Tibial nerve (tissue), 4 donors: ENCODE measurements at regions not wholly inside any gene's neighbourhood (a gene's known extent, or its start where the extent isn't known, plus 50 kb on each side); places are given as distances from the start of the nearest gene placed in this dataset.

Experiments used
- DNase-seq, 2 donors: peaks; one replicate each; pipeline ENCODE4 v3.0.0-alpha.2; 2019; ENCODE audit warnings: low spot score in 2 of 2
- H3K27ac ChIP-seq, 4 donors: fragments of 200-600 bp; sonication (generic) in 3 of 4; one replicate each; pipeline ENCODE4 v1.5.1; 2017 to 2019; ENCODE audit warnings: mild to moderate bottlenecking in 1 of 4
- H3K27me3 ChIP-seq, 2 donors: fragments of 200-600 bp; sonication (generic) in 1 of 2; one replicate each; pipeline versions ENCODE4 v1.5.1 to v1.6.0; 2017 to 2019
- H3K36me3 ChIP-seq, 3 donors: fragments of 200-600 bp; sonication (generic); one replicate each; pipeline ENCODE4 v1.5.1; 2018 to 2019
- H3K4me1 ChIP-seq, 4 donors: fragments of 200-600 bp; sonication (generic) in 3 of 4; one replicate each; pipeline ENCODE4 v1.5.1; 2017 to 2019
- H3K4me3 ChIP-seq, 4 donors: fragments of 200-600 bp; sonication (generic) in 3 of 4; one replicate each; pipeline ENCODE4 v1.5.1; 2017 to 2019; ENCODE audit warnings: mild to moderate bottlenecking in 1 of 4, moderate library complexity in 1 of 4
- H3K9me3 ChIP-seq, 4 donors: fragments of 200-600 bp; sonication (generic) in 3 of 4; one replicate each; pipeline ENCODE4 v1.5.1; 2017 to 2019
- EP300 ChIP-seq, 2 donors: sonication (generic); formaldehyde crosslinking; IDR thresholded peaks; one replicate each; pipeline ENCODE4 v1.6.1; 2017; ENCODE audit warnings: antibody characterized with exemption in 2 of 2, mild to moderate bottlenecking in 1 of 2
- POLR2A ChIP-seq, 2 donors: fragments of 450-650 bp; IDR thresholded peaks; one replicate each; pipeline ENCODE4 v1.6.1; 2017; ENCODE audit warnings: antibody characterized with exemption in 2 of 2, mild to moderate bottlenecking in 2 of 2, moderate library complexity in 2 of 2
- WGBS, 2 donors: methylation state at CpG; one replicate each; pipeline ENCODE4 v1.1.5; 2018; 5-methylcytosine and 5-hydroxymethylcytosine counted together
- TF ChIP-seq, protein P1 (sequence below), 5 experiments: fragments of 200-600 bp in 3 of 5; fragments of 450-650 bp in 2 of 5; sonication (generic) in 3 of 5; IDR thresholded peaks; one replicate each; pipeline ENCODE4 v1.5.1; 2016 to 2019; ENCODE audit warnings: antibody characterized with exemption in 5 of 5, mild to moderate bottlenecking in 3 of 5, moderate library complexity in 2 of 5

DNA sequence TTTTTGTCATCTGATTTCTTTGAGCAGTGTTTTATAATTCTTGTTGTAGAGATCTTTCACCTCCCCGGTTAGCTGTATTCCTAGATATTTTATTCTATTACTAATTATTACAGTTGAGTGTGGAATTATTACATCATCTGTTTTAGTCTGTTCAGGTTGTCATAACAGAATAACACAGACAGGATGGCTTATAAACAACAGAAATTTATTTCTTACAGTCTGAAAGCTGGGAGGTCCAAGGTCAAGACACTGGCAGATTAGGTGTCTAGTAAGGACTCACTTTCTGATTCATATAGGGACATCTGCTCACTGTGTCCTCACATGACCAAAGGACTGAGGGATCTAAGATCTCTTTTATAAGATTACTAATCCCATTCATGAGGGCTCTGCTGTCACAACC is 121.3 kb upstream of the THBS1 start:
- H3K9me3 ChIP-seq: no peaks in the 10 kb centered on the region
- DNase-seq: no peak
- no peaks in the 10 kb centered on the region for H3K27me3 ChIP-seq
- WGBS, 2 donors: 65 to 66% methylated on average over 1 of the region's 1 CpG
- H3K4me3 ChIP-seq: no peak overlapping the region
- peaks cover 0 to 23% (median 9%) of the 10 kb centered on the region in 4 donors for H3K4me1 ChIP-seq
- TF ChIP-seq EP300 (IDR thresholded peaks at IDR 0.05) (no peak), POLR2A (IDR thresholded peaks at IDR 0.05) (no peak)
- TF ChIP-seq, protein P1, sequence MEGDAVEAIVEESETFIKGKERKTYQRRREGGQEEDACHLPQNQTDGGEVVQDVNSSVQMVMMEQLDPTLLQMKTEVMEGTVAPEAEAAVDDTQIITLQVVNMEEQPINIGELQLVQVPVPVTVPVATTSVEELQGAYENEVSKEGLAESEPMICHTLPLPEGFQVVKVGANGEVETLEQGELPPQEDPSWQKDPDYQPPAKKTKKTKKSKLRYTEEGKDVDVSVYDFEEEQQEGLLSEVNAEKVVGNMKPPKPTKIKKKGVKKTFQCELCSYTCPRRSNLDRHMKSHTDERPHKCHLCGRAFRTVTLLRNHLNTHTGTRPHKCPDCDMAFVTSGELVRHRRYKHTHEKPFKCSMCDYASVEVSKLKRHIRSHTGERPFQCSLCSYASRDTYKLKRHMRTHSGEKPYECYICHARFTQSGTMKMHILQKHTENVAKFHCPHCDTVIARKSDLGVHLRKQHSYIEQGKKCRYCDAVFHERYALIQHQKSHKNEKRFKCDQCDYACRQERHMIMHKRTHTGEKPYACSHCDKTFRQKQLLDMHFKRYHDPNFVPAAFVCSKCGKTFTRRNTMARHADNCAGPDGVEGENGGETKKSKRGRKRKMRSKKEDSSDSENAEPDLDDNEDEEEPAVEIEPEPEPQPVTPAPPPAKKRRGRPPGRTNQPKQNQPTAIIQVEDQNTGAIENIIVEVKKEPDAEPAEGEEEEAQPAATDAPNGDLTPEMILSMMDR (IDR thresholded peaks at IDR 0.05): no peak
- H3K36me3 ChIP-seq: no peaks in the 10 kb centered on the region
- H3K27ac ChIP-seq: no peak overlapping the region

DNA sequence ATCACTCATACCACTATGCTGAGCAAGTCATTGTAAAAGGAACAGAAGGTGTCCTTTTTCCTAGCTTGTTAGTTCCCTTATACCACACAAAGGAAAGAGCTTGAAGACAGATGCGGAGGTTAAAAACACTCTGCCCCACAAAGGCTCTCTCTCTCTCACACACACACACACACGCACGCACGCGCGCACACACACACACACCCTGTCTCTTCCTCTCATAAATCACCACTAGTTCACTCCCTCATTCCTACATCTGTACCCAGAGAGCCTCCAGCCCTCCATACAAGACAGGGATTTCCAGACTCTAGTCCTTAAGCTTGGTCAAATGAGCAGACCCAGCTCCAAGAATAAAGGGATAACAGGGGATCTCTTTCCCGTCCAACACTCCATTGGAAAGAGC is 120.1 kb upstream of the THBS1 start:
- TF ChIP-seq POLR2A (IDR thresholded peaks at IDR 0.05): no peak
- TF ChIP-seq, protein P1 (IDR thresholded peaks at IDR 0.05): no peak
- TF ChIP-seq EP300 (IDR thresholded peaks at IDR 0.05): no peak
- Histone ChIP-seq H3K36me3 (no peaks in the 10 kb centered on the region), H3K4me1 (peaks cover 0 to 14% (median 3%) of the 10 kb centered on the region in 4 donors), H3K27me3 (no peaks in the 10 kb centered on the region), H3K9me3 (no peaks in the 10 kb centered on the region), H3K4me3 (no peak overlapping the region), H3K27ac (no peak overlapping the region)
- no peak for DNase-seq
- 75 to 95% methylated on average over 7 of the region's 7 CpGs for WGBS, 2 donors

DNA sequence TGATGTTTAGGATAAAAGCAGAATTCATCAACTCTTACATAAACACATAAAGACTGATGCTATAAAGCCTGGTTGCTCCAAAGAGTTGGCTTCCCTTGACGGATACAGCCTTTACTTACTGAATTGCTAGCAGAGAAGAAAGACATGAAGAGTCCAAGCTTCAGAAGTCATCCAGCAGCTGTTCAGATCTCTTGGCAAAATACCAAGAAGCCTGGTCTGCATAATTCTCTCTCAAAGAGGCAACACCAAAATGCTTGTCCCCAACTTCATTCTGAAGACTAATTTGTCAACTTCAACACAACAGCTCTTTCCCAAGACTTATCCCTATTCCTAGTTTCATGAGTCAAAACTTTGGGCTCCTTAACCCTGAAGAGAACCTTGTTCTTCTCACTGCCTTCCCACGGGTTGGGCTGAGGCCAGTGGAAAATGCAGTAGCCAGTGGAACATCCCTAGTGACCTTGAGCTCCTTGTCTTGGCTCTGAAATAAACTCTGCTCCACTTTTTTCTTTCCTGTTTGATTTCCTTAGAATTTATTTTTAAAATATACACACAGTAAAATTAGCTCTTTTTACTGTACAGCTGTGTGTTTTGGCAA is 119.2 kb upstream of the THBS1 start:
- Histone ChIP-seq H3K9me3 (no peaks in the 10 kb centered on the region), H3K27me3 (no peaks in the 10 kb centered on the region), H3K4me3 (no peak overlapping the region), H3K36me3 (no peaks in the 10 kb centered on the region), H3K27ac (peak overlapping the region in 1 of 4 donors; percentile 32), H3K4me1 (peaks cover 0 to 21% (median 0%) of the 10 kb centered on the region in 4 donors)
- TF ChIP-seq POLR2A (IDR thresholded peaks at IDR 0.05) (no peak), EP300 (IDR thresholded peaks at IDR 0.05) (no peak)
- TF ChIP-seq, protein P1 (IDR thresholded peaks at IDR 0.05): no peak
- 29 to 46% methylated on average over 2 of the region's 2 CpGs for WGBS, 2 donors
- no peak for DNase-seq

DNA sequence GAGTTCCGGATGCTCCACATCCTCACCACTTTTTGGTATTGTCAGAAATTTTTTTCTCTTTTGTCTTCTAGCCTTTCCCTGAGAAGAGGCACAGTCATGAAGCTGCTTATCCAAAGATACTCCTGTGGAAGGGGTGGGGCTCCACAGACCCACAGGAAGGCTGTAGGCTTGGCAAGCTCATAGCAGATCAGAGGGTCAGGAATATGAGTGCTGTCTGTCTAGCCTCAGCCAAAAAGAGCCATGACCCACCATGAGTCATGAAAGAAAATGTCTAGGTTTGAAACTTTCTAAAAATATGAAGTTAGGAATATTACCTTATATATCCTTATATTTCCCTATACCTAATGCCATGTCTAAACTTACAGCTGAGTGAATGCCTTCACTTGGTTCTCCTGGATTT is 118.2 kb upstream of the THBS1 start:
- Histone ChIP-seq H3K27ac (no peak overlapping the region), H3K36me3 (no peaks in the 10 kb centered on the region), H3K9me3 (no peaks in the 10 kb centered on the region), H3K4me1 (peaks cover 0 to 22% (median 0%) of the 10 kb centered on the region in 4 donors), H3K27me3 (no peaks in the 10 kb centered on the region), H3K4me3 (no peak overlapping the region)
- TF ChIP-seq POLR2A (IDR thresholded peaks at IDR 0.05) (no peak), EP300 (IDR thresholded peaks at IDR 0.05) (no peak)
- TF ChIP-seq, protein P1 (IDR thresholded peaks at IDR 0.05): no peak
- WGBS, 2 donors: 94 to 100% methylated on average over 1 of the region's 1 CpG
- no peak for DNase-seq

DNA sequence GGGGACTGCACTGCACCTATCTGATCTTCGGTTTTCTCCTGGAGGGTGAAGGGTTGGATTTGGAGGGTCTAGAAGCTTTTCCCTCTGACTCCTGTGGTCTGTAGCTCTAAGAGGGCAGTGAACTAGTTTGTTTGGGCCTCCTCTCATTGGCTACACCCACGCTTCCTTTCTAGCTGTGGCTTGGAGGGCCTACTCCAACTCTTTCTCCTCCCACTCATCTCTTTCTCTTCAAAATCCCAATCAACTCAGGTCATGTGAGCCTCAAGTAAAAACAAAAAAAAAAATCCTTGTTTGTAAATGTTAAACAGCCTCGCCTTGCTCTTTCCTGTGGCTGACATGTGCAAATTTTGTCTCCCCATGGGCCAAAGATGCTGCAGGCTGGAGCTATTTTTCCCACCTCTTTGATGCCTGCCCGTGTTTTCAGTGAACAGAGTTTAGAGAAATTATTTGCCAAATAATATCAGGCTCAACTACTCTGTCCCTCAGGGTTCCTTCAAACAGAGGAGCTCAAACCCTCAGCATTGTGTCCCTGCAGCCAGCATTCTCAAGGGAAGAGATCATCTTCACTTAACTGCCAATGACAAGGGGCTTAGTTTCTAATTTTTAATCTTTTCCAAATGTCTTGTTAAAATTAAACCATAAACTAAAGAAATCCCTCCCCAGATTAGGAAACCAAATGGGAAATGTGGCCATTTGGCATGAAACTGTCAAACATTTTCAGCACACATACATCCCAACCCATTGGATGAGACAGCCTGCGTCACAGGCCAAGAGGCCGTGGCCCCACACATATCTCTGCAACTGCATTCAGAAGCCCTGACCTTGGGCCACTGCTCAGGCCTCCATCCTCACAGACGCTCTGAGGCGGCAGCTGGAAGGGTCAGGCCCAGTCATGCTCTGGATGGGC is 114.8 kb upstream of the THBS1 start:
- Histone ChIP-seq H3K4me3 (no peak overlapping the region), H3K36me3 (no peaks in the 10 kb centered on the region), H3K27ac (peak overlapping the region in 3 of 4 donors; percentile 37 to 66 (median 56)), H3K9me3 (no peaks in the 10 kb centered on the region), H3K27me3 (no peaks in the 10 kb centered on the region), H3K4me1 (peaks cover 0 to 22% (median 0%) of the 10 kb centered on the region in 4 donors)
- DNase-seq: no peak
- 50 to 52% methylated on average over 8 of the region's 8 CpGs for WGBS, 2 donors
- TF ChIP-seq EP300 (IDR thresholded peaks at IDR 0.05) (no peak), POLR2A (IDR thresholded peaks at IDR 0.05) (no peak)
- TF ChIP-seq, protein P1 (IDR thresholded peaks at IDR 0.05): no peak
